Upper lobe of right lung (tissue), 1 donor: ENCODE measurements at regions not wholly inside any gene's neighbourhood (a gene's known extent, or its start where the extent isn't known, plus 50 kb on each side); places are given as distances from the start of the nearest gene placed in this dataset.

ENCODE experiments used
- ATAC-seq: fragments of 200-7000 bp; cut with Tn5 transposase; one replicate; pipeline ENCODE4 v1.9.1; 2020; ENCODE audit warnings: mild to moderate bottlenecking, moderate library complexity
- DNase-seq: peaks from one replicate; pipeline ENCODE4 v3.0.0-alpha.2; 2020
- H3K27ac ChIP-seq: fragments of 200-600 bp; one replicate; pipeline ENCODE4 v1.8.0; 2022
- H3K27me3 ChIP-seq: fragments of 200-600 bp; one replicate; pipeline ENCODE4 v1.8.0; 2022; ENCODE audit warnings: mild to moderate bottlenecking
- H3K36me3 ChIP-seq: fragments of 200-600 bp; one replicate; pipeline ENCODE4 v1.8.0; 2022
- H3K4me1 ChIP-seq: fragments of 200-600 bp; one replicate; pipeline ENCODE4 v1.8.0; 2022
- H3K4me3 ChIP-seq: fragments of 200-600 bp; one replicate; pipeline ENCODE4 v1.8.0; 2022; ENCODE audit warnings: mild to moderate bottlenecking
- H3K9me3 ChIP-seq: fragments of 200-600 bp; one replicate; pipeline ENCODE4 v1.8.0; 2022
- CTCF ChIP-seq: fragments of 200-600 bp; IDR thresholded peaks from one replicate; pipeline ENCODE4 v1.8.0; 2022; ENCODE audit warnings: antibody characterized with exemption
- intact Hi-C: fragments of 100-400 bp; cut with DNase I; formaldehyde crosslinking; loops from one replicate; pipeline ENCODE4 v1.11.0; 2022
- donor health status: DM: no; HTN: yes; CAD: no; lungs with severe emphysema.

- H3K4me1 ChIP-seq, result no peaks in the 10 kb centered on the region
- no peaks in the 10 kb centered on the region for H3K36me3 ChIP-seq
- intact Hi-C loops, result no loop called here
- H3K27me3 ChIP-seq, result no peaks in the 10 kb centered on the region
- H3K27ac ChIP-seq, result no peak overlapping the region
- DNase-seq, result no peak
- no peak for TF ChIP-seq CTCF
- H3K9me3 ChIP-seq, result no peaks in the 10 kb centered on the region
- H3K4me3 ChIP-seq, result no peak overlapping the region
- no peak for ATAC-seq
Measured at GRCh38 chr2:59905731-59906130, 647.7 kb downstream of the BCL11A start.

- Histone ChIP-seq H3K4me1 (no peaks in the 10 kb centered on the region), H3K4me3 (no peak overlapping the region), H3K36me3 (no peaks in the 10 kb centered on the region), H3K27ac (no peak overlapping the region), H3K9me3 (no peaks in the 10 kb centered on the region), H3K27me3 (no peaks in the 10 kb centered on the region)
- no peak for DNase-seq
- no peak for ATAC-seq
- TF ChIP-seq CTCF, result no peak
- intact Hi-C loops, result no loop called here
Measured at GRCh38 chr2:59903994-59904544, 649.4 kb downstream of the BCL11A start.

- intact Hi-C loops, result no loop called here
- peak; percentile 58 for ATAC-seq
- DNase-seq, result no peak
- Histone ChIP-seq H3K9me3 (no peaks in the 10 kb centered on the region), H3K36me3 (no peaks in the 10 kb centered on the region), H3K27me3 (no peaks in the 10 kb centered on the region), H3K4me3 (no peak overlapping the region), H3K4me1 (no peaks in the 10 kb centered on the region), H3K27ac (no peak overlapping the region)
- TF ChIP-seq CTCF, result no peak
Measured at GRCh38 chr2:59900728-59901452, 652.6 kb downstream of the BCL11A start.

GRCh38 chr2:59899692-59900091, 653.8 kb downstream of the BCL11A start:
- ATAC-seq, result no peak
- Histone ChIP-seq H3K4me1 (no peaks in the 10 kb centered on the region), H3K4me3 (no peak overlapping the region), H3K27ac (no peak overlapping the region), H3K36me3 (no peaks in the 10 kb centered on the region), H3K9me3 (no peaks in the 10 kb centered on the region), H3K27me3 (no peaks in the 10 kb centered on the region)
- intact Hi-C loops, result no loop called here
- no peak for TF ChIP-seq CTCF
- DNase-seq, result no peak

- H3K9me3 ChIP-seq, result no peaks in the 10 kb centered on the region
- H3K27me3 ChIP-seq, result no peaks in the 10 kb centered on the region
- H3K4me1 ChIP-seq, result no peaks in the 10 kb centered on the region
- no peak for TF ChIP-seq CTCF
- H3K4me3 ChIP-seq, result no peak overlapping the region
- ATAC-seq, result no peak
- intact Hi-C loops, result no loop called here
- no peak for DNase-seq
- no peaks in the 10 kb centered on the region for H3K36me3 ChIP-seq
- H3K27ac ChIP-seq, result no peak overlapping the region
Measured at GRCh38 chr2:59896499-59897245, 656.8 kb downstream of the BCL11A start.
